DOHH2 (cell line): ENCODE measurements at regions not wholly inside any gene's neighbourhood (a gene's known extent, or its start where the extent isn't known, plus 50 kb on each side); places are given as distances from the start of the nearest gene placed in this dataset.

ENCODE experiments used
- H3F3A ChIP-seq: fragments of 200-600 bp; sonication (generic), shearing (Covaris generic); 2 replicates; pipeline ENCODE4 v1.6.0; 2016; ENCODE audit warnings: antibody characterized with exemption, mild to moderate bottlenecking; ENCODE audit not compliant: control insufficient read depth, insufficient read depth
- H3K27ac ChIP-seq: fragments of 200-600 bp; sonication (generic); 2 replicates; pipeline ENCODE4 v1.5.1; 2014; ENCODE audit warnings: low read depth, mild to moderate bottlenecking, low read length, moderate library complexity
- H3K27me3 ChIP-seq: fragments of 200-600 bp; sonication (generic); 2 replicates; pipeline ENCODE4 v1.6.1; 2014; ENCODE audit warnings: mild to moderate bottlenecking, low read length, mixed read lengths; ENCODE audit not compliant: control insufficient read depth
- H3K36me3 ChIP-seq: fragments of 200-600 bp; sonication (generic); 2 replicates; pipeline ENCODE4 v1.6.1; 2014; ENCODE audit warnings: mild to moderate bottlenecking, low read length, moderate library complexity, mixed read lengths; ENCODE audit not compliant: control insufficient read depth
- H3K4me1 ChIP-seq: fragments of 200-600 bp; sonication (generic); 2 replicates; pipeline ENCODE4 v1.6.1; 2014; ENCODE audit warnings: mild to moderate bottlenecking, low read length, mixed read lengths; ENCODE audit not compliant: control insufficient read depth
- H3K4me2 ChIP-seq: fragments of 200-600 bp; sonication (generic); 2 replicates; pipeline ENCODE4 v1.6.0; 2014; ENCODE audit warnings: mild to moderate bottlenecking, low read length, moderate library complexity
- H3K4me3 ChIP-seq: fragments of 200-600 bp; sonication (generic); 2 replicates; pipeline ENCODE4 v1.5.1; 2014; ENCODE audit warnings: mild to moderate bottlenecking, low read length, mixed read lengths
- H3K79me2 ChIP-seq: fragments of 200-600 bp; sonication (generic); 2 replicates; pipeline ENCODE4 v1.6.1; 2014; ENCODE audit warnings: mild to moderate bottlenecking, low read length, mixed read lengths; ENCODE audit not compliant: control insufficient read depth
- H3K9me2 ChIP-seq: fragments of 200-600 bp; sonication (generic); replicated peaks from 2 replicates; pipeline ENCODE4 v1.6.1; 2014; ENCODE audit warnings: mild to moderate bottlenecking, low read length, mixed read lengths; ENCODE audit not compliant: control insufficient read depth
- H3K9me3 ChIP-seq: fragments of 200-600 bp; sonication (generic); 2 replicates; pipeline ENCODE4 v1.6.1; 2014; ENCODE audit warnings: antibody characterized with exemption, low read length, mixed read lengths; ENCODE audit not compliant: control insufficient read depth, insufficient read depth
- H4K20me1 ChIP-seq: fragments of 200-600 bp; sonication (generic); 2 replicates; pipeline ENCODE4 v1.6.0; 2014; ENCODE audit warnings: low read depth, mild to moderate bottlenecking, antibody characterized with exemption, low read length, moderate library complexity; ENCODE audit not compliant: control insufficient read depth, insufficient read depth
- EZH2phosphoT487 ChIP-seq: fragments of 200-600 bp; sonication (generic); IDR thresholded peaks from 2 replicates; pipeline ENCODE4 v1.6.1; 2017; ENCODE audit warnings: borderline replicate concordance, mild to moderate bottlenecking, antibody characterized with exemption, low read length, moderate library complexity, mixed read lengths
- TF ChIP-seq, protein P1 (sequence below): fragments of 200-600 bp; sonication (generic); IDR thresholded peaks from one replicate; pipeline ENCODE4 v1.5.1; 2014; ENCODE audit warnings: antibody characterized with exemption, mild to moderate bottlenecking, low read depth, low read length; ENCODE audit not compliant: poor library complexity, severe bottlenecking

DNA sequence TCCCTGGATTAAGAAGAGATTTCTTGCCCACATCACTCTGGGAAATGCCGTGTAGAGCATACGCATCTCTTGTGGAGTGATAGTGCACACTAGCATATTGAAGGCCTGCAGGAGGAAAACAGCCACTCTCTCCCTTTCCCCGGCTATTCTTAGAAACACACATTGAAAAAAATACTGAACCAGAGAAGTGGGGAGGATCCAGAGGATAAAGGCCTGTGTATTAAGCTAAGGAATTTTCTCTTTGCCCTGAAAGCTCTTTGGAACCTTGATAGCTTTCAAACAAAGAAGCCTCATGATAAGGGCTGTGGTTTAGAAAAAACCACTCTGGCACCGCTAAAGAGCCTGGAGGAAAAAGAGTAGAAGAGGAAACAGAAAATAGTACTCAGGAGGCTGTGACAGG is 386.1 kb upstream of the NBEA start:
- Histone ChIP-seq H4K20me1 (no peaks in the 10 kb centered on the region), H3F3A (no peaks in the 10 kb centered on the region), H3K27ac (no peak overlapping the region), H3K9me2 (no peaks in the 10 kb centered on the region), H3K36me3 (no peaks in the 10 kb centered on the region), H3K4me1 (no peaks in the 10 kb centered on the region), H3K9me3 (no peaks in the 10 kb centered on the region), H3K27me3 (no peaks in the 10 kb centered on the region), H3K4me3 (no peak overlapping the region), H3K4me2 (no peak overlapping the region), H3K79me2 (no peaks in the 10 kb centered on the region)
- TF ChIP-seq, protein P1, sequence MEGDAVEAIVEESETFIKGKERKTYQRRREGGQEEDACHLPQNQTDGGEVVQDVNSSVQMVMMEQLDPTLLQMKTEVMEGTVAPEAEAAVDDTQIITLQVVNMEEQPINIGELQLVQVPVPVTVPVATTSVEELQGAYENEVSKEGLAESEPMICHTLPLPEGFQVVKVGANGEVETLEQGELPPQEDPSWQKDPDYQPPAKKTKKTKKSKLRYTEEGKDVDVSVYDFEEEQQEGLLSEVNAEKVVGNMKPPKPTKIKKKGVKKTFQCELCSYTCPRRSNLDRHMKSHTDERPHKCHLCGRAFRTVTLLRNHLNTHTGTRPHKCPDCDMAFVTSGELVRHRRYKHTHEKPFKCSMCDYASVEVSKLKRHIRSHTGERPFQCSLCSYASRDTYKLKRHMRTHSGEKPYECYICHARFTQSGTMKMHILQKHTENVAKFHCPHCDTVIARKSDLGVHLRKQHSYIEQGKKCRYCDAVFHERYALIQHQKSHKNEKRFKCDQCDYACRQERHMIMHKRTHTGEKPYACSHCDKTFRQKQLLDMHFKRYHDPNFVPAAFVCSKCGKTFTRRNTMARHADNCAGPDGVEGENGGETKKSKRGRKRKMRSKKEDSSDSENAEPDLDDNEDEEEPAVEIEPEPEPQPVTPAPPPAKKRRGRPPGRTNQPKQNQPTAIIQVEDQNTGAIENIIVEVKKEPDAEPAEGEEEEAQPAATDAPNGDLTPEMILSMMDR: no peak
- TF ChIP-seq EZH2phosphoT487: no peak

DNA sequence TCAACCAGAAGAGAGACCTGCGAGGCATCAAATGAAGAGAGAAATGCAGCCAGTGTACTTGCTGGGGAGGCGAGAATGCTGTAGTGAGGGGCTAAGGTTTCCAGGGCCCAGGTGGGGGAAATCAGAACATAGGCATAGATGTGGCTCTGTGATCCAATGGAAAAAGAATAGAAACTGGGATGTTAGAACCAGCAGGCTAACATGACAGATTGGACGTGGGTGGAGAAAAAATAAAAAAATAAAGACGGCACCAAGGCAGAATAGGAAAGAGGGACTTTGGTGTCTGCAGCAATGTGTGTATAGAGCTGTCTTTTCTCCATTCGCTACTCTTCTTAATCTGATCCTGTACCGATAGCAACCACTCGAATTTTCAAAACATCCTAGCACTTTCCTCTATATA is 381.0 kb upstream of the NBEA start:
- Histone ChIP-seq H3K27ac (no peak overlapping the region), H3K4me3 (no peak overlapping the region), H3K79me2 (no peaks in the 10 kb centered on the region), H3K9me3 (no peaks in the 10 kb centered on the region; the same call in 1 of the 2 replicates), H3K4me1 (no peaks in the 10 kb centered on the region), H3K9me2 (no peaks in the 10 kb centered on the region), H3F3A (no peaks in the 10 kb centered on the region), H3K4me2 (no peak overlapping the region), H4K20me1 (no peaks in the 10 kb centered on the region), H3K36me3 (no peaks in the 10 kb centered on the region), H3K27me3 (no peaks in the 10 kb centered on the region)
- no peak for TF ChIP-seq EZH2phosphoT487
- TF ChIP-seq, protein P1: no peak

DNA sequence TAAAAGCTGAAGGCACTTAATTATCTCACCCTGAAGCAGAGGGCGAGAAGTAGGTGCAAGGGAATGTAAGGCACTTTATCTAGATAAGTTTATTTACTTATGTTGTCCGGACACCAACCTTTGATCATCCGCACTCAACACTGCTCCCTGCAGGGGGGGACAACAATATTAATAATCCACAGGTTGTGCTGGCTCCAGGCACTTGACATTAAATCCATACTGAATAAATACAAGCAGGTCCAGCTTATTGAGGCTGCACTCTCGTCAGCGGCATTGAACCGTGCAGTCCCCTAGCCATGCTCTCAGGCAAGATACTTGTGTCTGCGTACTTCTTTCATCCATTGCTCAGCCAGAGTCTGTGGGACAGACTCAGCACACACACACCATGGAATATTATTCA is 374.5 kb upstream of the NBEA start:
- no peaks in the 10 kb centered on the region for H4K20me1 ChIP-seq
- TF ChIP-seq EZH2phosphoT487: no peak
- TF ChIP-seq, protein P1: no peak
- H3K27me3 ChIP-seq: no peaks in the 10 kb centered on the region
- H3K27ac ChIP-seq: no peak overlapping the region
- H3K79me2 ChIP-seq: no peaks in the 10 kb centered on the region
- no peak overlapping the region for H3K4me3 ChIP-seq
- H3K36me3 ChIP-seq: no peaks in the 10 kb centered on the region
- H3K9me2 ChIP-seq: no peaks in the 10 kb centered on the region
- no peaks in the 10 kb centered on the region for H3F3A ChIP-seq
- H3K4me1 ChIP-seq: no peaks in the 10 kb centered on the region
- H3K9me3 ChIP-seq: no peaks in the 10 kb centered on the region; the same call in 1 of the 2 replicates
- no peak overlapping the region for H3K4me2 ChIP-seq
